ENCODE measurements at regions not wholly inside any gene's neighbourhood (a gene's known extent, or its start where the extent isn't known, plus 50 kb on each side); places are given as distances from the start of the nearest gene placed in this dataset.

GRCh38 chr18:51911584-51911983, 428.4 kb upstream of the DCC start:
- no peak for TF ChIP-seq CTCF (IDR thresholded peaks at IDR 0.05)
- no peak for TF ChIP-seq EP300 (IDR thresholded peaks at IDR 0.05)
- no peak for TF ChIP-seq POLR2AphosphoS5 (IDR thresholded peaks at IDR 0.05)
- TF ChIP-seq POLR2A (IDR thresholded peaks at IDR 0.05; ENCODE audit: low read depth): no peak
- DNase-seq (ENCODE audit: extremely low spot score): no peak
- 70% methylated on average over 3 of the region's 3 CpGs for WGBS
- Histone ChIP-seq H3K27me3 (no peaks in the 10 kb centered on the region), H3K4me3 (no peak overlapping the region), H3K4me1 (no peaks in the 10 kb centered on the region), H3K9me3 (no peaks in the 10 kb centered on the region), H3K36me3 (no peaks in the 10 kb centered on the region), H3K27ac (replicated peaks in 1 of 4) (no peak overlapping the region)
- intact Hi-C loops (cut with DNase I): no loop called here

DNA sequence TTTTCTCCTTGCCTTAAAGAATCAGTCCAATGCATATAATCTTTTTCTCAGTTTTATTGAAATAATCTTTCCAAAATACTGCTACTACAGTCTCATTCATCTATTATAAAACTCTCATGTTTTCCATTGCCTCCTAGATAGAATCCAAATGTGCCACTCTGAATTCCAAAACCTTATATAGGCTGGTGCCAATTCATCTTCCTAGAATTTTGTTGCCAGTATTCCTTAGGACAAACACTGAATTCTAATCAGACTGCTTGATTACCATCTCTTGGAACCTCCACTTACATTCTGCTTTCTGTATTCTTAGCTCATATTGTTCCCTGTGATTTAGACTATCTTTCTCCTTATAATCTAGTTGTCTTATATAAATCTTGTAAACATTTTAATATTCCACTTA, 427.6 kb upstream of the DCC start:
- Histone ChIP-seq H3K36me3 (no peaks in the 10 kb centered on the region), H3K4me1 (no peaks in the 10 kb centered on the region), H3K4me3 (no peak overlapping the region), H3K9me3 (no peaks in the 10 kb centered on the region), H3K27me3 (no peaks in the 10 kb centered on the region), H3K27ac (replicated peaks in 1 of 4) (no peak overlapping the region)
- DNase-seq (ENCODE audit: extremely low spot score): no peak
- intact Hi-C loops (cut with DNase I): no loop called here
- TF ChIP-seq POLR2A (IDR thresholded peaks at IDR 0.05; ENCODE audit: low read depth) (no peak), CTCF (IDR thresholded peaks at IDR 0.05) (no peak), POLR2AphosphoS5 (IDR thresholded peaks at IDR 0.05) (no peak), EP300 (IDR thresholded peaks at IDR 0.05) (no peak)

DNA sequence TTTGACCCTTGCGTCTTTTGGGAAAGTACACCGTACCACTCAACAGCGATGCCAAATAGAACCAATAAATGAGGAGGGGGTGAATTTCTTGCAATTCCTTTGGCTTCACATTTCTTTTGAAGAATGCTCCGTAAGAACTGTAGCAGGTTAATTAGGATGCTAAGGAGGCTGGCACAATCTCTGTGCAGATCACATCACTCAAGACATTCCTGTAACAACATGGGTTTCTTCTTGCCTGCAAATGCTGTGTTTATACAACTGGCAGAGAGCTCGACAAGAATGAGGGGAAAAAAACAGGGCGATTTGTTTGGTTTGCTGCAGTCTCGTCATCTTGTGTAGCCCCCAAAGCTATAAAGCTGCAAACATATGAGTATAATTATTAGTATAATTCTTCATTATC, 424.8 kb upstream of the DCC start:
- TF ChIP-seq EP300 (IDR thresholded peaks at IDR 0.05) (no peak), CTCF (IDR thresholded peaks at IDR 0.05) (no peak)
- Histone ChIP-seq H3K9me3 (no peaks in the 10 kb centered on the region), H3K4me1 (no peaks in the 10 kb centered on the region), H3K4me3 (no peak overlapping the region), H3K27me3 (no peaks in the 10 kb centered on the region), H3K36me3 (no peaks in the 10 kb centered on the region), H3K27ac (replicated peaks in 1 of 4) (no peak overlapping the region)
- DNase-seq (ENCODE audit: extremely low spot score): no peak
- 47% methylated on average over 7 of the region's 7 CpGs for WGBS
- intact Hi-C loops (cut with DNase I): no loop called here

DNA sequence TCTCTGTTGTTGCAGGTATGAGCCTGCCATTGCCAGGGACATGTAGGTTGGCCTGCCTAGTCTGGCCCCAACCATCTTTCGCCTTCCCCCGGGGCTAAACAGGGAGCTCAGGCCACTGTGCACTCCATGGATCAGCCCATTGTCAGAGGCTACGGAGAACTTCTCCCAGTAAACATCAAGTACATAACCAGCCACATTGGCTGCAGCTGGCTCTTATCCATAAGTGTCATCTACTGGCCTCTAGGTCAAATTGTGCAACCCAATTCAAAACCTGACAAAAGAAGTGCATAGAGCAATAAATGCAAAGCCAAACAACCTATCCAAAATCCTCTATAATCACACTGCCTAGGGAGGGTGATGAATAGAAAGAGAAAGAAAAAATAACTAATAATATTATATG, 418.1 kb upstream of the DCC start:
- intact Hi-C loops (cut with DNase I): no loop called here
- H3K4me1 ChIP-seq: no peaks in the 10 kb centered on the region
- no peak overlapping the region for H3K27ac ChIP-seq (replicated peaks in 1 of 4)
- no peak overlapping the region for H3K4me3 ChIP-seq
- H3K27me3 ChIP-seq: no peaks in the 10 kb centered on the region
- DNase-seq (ENCODE audit: extremely low spot score): no peak
- peaks cover 0 to 13% (median 0%) of the 10 kb centered on the region in 4 donors for H3K9me3 ChIP-seq
- H3K36me3 ChIP-seq: no peaks in the 10 kb centered on the region
- WGBS: 73% methylated on average over 3 of the region's 3 CpGs
- TF ChIP-seq POLR2AphosphoS5 (IDR thresholded peaks at IDR 0.05) (no peak), EP300 (IDR thresholded peaks at IDR 0.05) (no peak), CTCF (IDR thresholded peaks at IDR 0.05) (no peak), POLR2A (IDR thresholded peaks at IDR 0.05; ENCODE audit: low read depth) (no peak)

DNA sequence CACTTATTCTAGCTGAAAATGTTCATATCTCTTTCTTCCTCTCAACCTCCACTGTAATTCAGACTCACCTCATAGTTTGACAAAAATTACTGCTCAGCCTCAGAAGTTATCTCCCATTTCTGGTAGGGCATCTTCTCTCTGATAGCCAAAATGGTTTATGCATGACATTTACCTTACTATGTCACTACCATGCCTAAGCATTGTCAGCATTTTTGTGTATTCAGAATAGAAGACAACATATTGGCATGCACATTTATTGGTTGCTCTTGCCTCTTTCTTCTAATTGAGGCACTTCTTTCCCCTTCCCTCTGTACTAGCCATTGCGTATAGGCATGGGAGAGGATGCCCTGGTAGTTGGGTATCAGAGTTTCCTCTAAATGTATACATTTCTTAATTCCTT, 406.1 kb upstream of the DCC start:
- Histone ChIP-seq H3K9me3 (no peaks in the 10 kb centered on the region), H3K27ac (replicated peaks in 1 of 4) (no peak overlapping the region), H3K4me3 (no peak overlapping the region), H3K36me3 (no peaks in the 10 kb centered on the region), H3K4me1 (no peaks in the 10 kb centered on the region), H3K27me3 (no peaks in the 10 kb centered on the region)
- WGBS: 83% methylated on average over 1 of the region's 1 CpG
- intact Hi-C loops (cut with DNase I): no loop called here
- no peak for DNase-seq (ENCODE audit: extremely low spot score)
- TF ChIP-seq EP300 (IDR thresholded peaks at IDR 0.05): no peak
- TF ChIP-seq CTCF (IDR thresholded peaks at IDR 0.05): no peak
- TF ChIP-seq POLR2A (IDR thresholded peaks at IDR 0.05; ENCODE audit: low read depth): no peak
- no peak for TF ChIP-seq POLR2AphosphoS5 (IDR thresholded peaks at IDR 0.05)

All from esophagus muscularis mucosa (tissue), 4 donors.